ENCODE measurements at regions not wholly inside any gene's neighbourhood (a gene's known extent, or its start where the extent isn't known, plus 50 kb on each side); places are given as distances from the start of the nearest gene placed in this dataset.

GRCh38 chr11:116348226-116348625 is 424.6 kb downstream of the BUD13 start:
- H3K4me1 ChIP-seq (replicated peaks in 1 of 2) = no peaks in the 10 kb centered on the region
- no peaks in the 10 kb centered on the region for H3K36me3 ChIP-seq (replicated peaks in 1 of 2)
- WGBS, 4 donors = 31 to 47% (median 34%) methylated on average over 1 of the region's 1 CpG
- intact Hi-C loops (cut with DNase I) = no loop called here
- peak in 2 of 7 donors; percentile 17 to 19 for DNase-seq
- no peaks in the 10 kb centered on the region for H3K9me3 ChIP-seq (replicated peaks in 1 of 3)
- TF ChIP-seq CTCF (IDR thresholded peaks at IDR 0.05) = no peak
- TF ChIP-seq POLR2A (IDR thresholded peaks at IDR 0.05) = no peak
- no peak overlapping the region for H3K27ac ChIP-seq
- H3K27me3 ChIP-seq = no peaks in the 10 kb centered on the region
- H3K4me3 ChIP-seq = no peak overlapping the region

- WGBS, 4 donors = 65 to 82% (median 78%) methylated on average over 2 of the region's 2 CpGs
- Histone ChIP-seq H3K27ac (no peak overlapping the region), H3K9me3 (replicated peaks in 1 of 3) (no peaks in the 10 kb centered on the region), H3K36me3 (replicated peaks in 1 of 2) (no peaks in the 10 kb centered on the region), H3K4me3 (no peak overlapping the region), H3K4me1 (replicated peaks in 1 of 2) (no peaks in the 10 kb centered on the region), H3K27me3 (no peaks in the 10 kb centered on the region)
- DNase-seq = no peak
- intact Hi-C loops (cut with DNase I) = no loop called here
- no peak for TF ChIP-seq CTCF (IDR thresholded peaks at IDR 0.05)
- TF ChIP-seq POLR2A (IDR thresholded peaks at IDR 0.05) = no peak
These were observed 427.2 kb downstream of the BUD13 start for GRCh38 chr11:116345575-116345974.

- Histone ChIP-seq H3K27me3 (no peaks in the 10 kb centered on the region), H3K4me1 (replicated peaks in 1 of 2) (no peaks in the 10 kb centered on the region), H3K4me3 (no peak overlapping the region), H3K36me3 (replicated peaks in 1 of 2) (no peaks in the 10 kb centered on the region), H3K9me3 (replicated peaks in 1 of 3) (no peaks in the 10 kb centered on the region), H3K27ac (no peak overlapping the region)
- intact Hi-C loops (cut with DNase I) = no loop called here
- WGBS, 4 donors = 51 to 58% (median 57%) methylated on average over 5 of the region's 5 CpGs
- TF ChIP-seq POLR2A (IDR thresholded peaks at IDR 0.05) (no peak), CTCF (IDR thresholded peaks at IDR 0.05) (no peak)
- DNase-seq = no peak
These were observed 428.2 kb downstream of the BUD13 start for GRCh38 chr11:116344601-116345000.

GRCh38 chr11:116343270-116343669 is 429.5 kb downstream of the BUD13 start:
- TF ChIP-seq CTCF (IDR thresholded peaks at IDR 0.05) (no peak), POLR2A (IDR thresholded peaks at IDR 0.05) (no peak)
- no peaks in the 10 kb centered on the region for H3K27me3 ChIP-seq
- intact Hi-C loops (cut with DNase I) = no loop called here
- H3K9me3 ChIP-seq (replicated peaks in 1 of 3) = no peaks in the 10 kb centered on the region
- H3K27ac ChIP-seq = no peak overlapping the region
- no peaks in the 10 kb centered on the region for H3K36me3 ChIP-seq (replicated peaks in 1 of 2)
- DNase-seq = no peak
- no peaks in the 10 kb centered on the region for H3K4me1 ChIP-seq (replicated peaks in 1 of 2)
- 72 to 79% (median 76%) methylated on average over 3 of the region's 3 CpGs for WGBS, 4 donors
- H3K4me3 ChIP-seq = no peak overlapping the region
